SK-N-SH treated with all-trans-retinoic acid at 6 μM for 48 hours (cell line): ENCODE measurements at regions not wholly inside any gene's neighbourhood (a gene's known extent, or its start where the extent isn't known, plus 50 kb on each side); places are given as distances from the start of the nearest gene placed in this dataset.

Source experiments
- ATAC-seq: fragments of 200-7000 bp; cut with Tn5 transposase; 3 replicates; pipeline ENCODE4 v1.9.1; 2020; ENCODE audit warnings: mild to moderate bottlenecking, moderate library complexity
- ARNTL ChIP-seq: fragments of 450-650 bp; formaldehyde crosslinking; IDR thresholded peaks from 2 replicates; pipeline ENCODE4 v1.5.0; 2020; ENCODE audit warnings: low read depth, mild to moderate bottlenecking, moderate library complexity, borderline replicate concordance
- CSDC2 ChIP-seq: fragments of 250-450 bp; sonication (Bioruptor Pico); IDR thresholded peaks from 2 replicates; pipeline ENCODE4 v1.5.0; 2020; ENCODE audit warnings: mild to moderate bottlenecking, moderate library complexity
- ESRRG ChIP-seq: fragments of 250-450 bp; sonication (Bioruptor Pico); IDR thresholded peaks from 2 replicates; pipeline ENCODE4 v1.6.1; 2021; ENCODE audit warnings: mild to moderate bottlenecking
- GLIS3 ChIP-seq: fragments of 250-450 bp; sonication (Bioruptor Pico); IDR thresholded peaks from 2 replicates; pipeline ENCODE4 v1.5.0; 2020; ENCODE audit warnings: mild to moderate bottlenecking, moderate library complexity
- ISL1 ChIP-seq: fragments of 250-450 bp; sonication (Bioruptor Pico); IDR thresholded peaks from 2 replicates; pipeline ENCODE4 v2.1.2; 2022; ENCODE audit warnings: mild to moderate bottlenecking, moderate library complexity
- OSR1 ChIP-seq: fragments of 250-450 bp; sonication (Bioruptor Pico); IDR thresholded peaks from 2 replicates; pipeline ENCODE4 v1.8.0; 2022; ENCODE audit warnings: moderate library complexity, mild to moderate bottlenecking, inconsistent platforms
- PPARA ChIP-seq: fragments of 250-450 bp; sonication (Bioruptor Pico); IDR thresholded peaks from 2 replicates; pipeline ENCODE4 v1.5.0; 2020; ENCODE audit warnings: mild to moderate bottlenecking, borderline replicate concordance
- RARB ChIP-seq: fragments of 250-450 bp; sonication (Bioruptor Pico); IDR thresholded peaks from 2 replicates; pipeline ENCODE4 v1.8.0; 2021; ENCODE audit warnings: mild to moderate bottlenecking, moderate library complexity
- SNAI2 ChIP-seq: fragments of 250-450 bp; sonication (Bioruptor Pico); IDR thresholded peaks from 2 replicates; pipeline ENCODE4 v1.5.0; 2020; ENCODE audit warnings: mild to moderate bottlenecking, moderate library complexity
- TCF4 ChIP-seq: fragments of 250-450 bp; sonication (Bioruptor Pico); IDR thresholded peaks from 2 replicates; pipeline ENCODE4 v1.8.0; 2021; ENCODE audit warnings: mild to moderate bottlenecking, moderate library complexity, borderline replicate concordance
- TOX ChIP-seq: fragments of 250-450 bp; sonication (Bioruptor Pico); IDR thresholded peaks from 2 replicates; pipeline ENCODE4 v1.8.0; 2021; ENCODE audit warnings: mild to moderate bottlenecking, moderate library complexity, borderline replicate concordance
- ZC3H10 ChIP-seq: fragments of 250-450 bp; sonication (Bioruptor Pico); IDR thresholded peaks from 2 replicates; pipeline ENCODE4 v1.5.1; 2021; ENCODE audit warnings: mild to moderate bottlenecking, moderate library complexity
- ZFP3 ChIP-seq: fragments of 250-450 bp; sonication (Bioruptor Pico); IDR thresholded peaks from 2 replicates; pipeline ENCODE4 v1.5.0; 2020; ENCODE audit warnings: mild to moderate bottlenecking, moderate library complexity
- ZNF565 ChIP-seq: fragments of 450-650 bp; formaldehyde crosslinking; conservative IDR thresholded peaks from 2 replicates; pipeline ENCODE4 v1.5.0; 2020; ENCODE audit warnings: low read depth, mild to moderate bottlenecking, moderate library complexity
- ZNF70 ChIP-seq: fragments of 450-650 bp; formaldehyde crosslinking; IDR thresholded peaks from 2 replicates; pipeline ENCODE4 v1.5.0; 2020; ENCODE audit warnings: mild to moderate bottlenecking, moderate library complexity
- ZNF8 ChIP-seq: fragments of 450-650 bp; formaldehyde crosslinking; IDR thresholded peaks from 2 replicates; pipeline ENCODE4 v1.5.0; 2020; ENCODE audit warnings: mild to moderate bottlenecking, moderate library complexity
- TF ChIP-seq, protein P1 (sequence below): fragments of 250-450 bp; sonication (Bioruptor Pico); IDR thresholded peaks from 2 replicates; pipeline ENCODE4 v1.5.1; 2020; ENCODE audit warnings: low read depth, mild to moderate bottlenecking, moderate library complexity
- TF ChIP-seq, protein P2 (sequence below): fragments of 250-450 bp; sonication (Bioruptor Pico); IDR thresholded peaks from 2 replicates; pipeline ENCODE4 v1.8.0; 2020; ENCODE audit warnings: mild to moderate bottlenecking, moderate library complexity, borderline replicate concordance
- TF ChIP-seq, protein P3 (sequence below): fragments of 250-450 bp; sonication (Bioruptor Pico); IDR thresholded peaks from 2 replicates; pipeline ENCODE4 v1.5.1; 2021; ENCODE audit warnings: mild to moderate bottlenecking, moderate library complexity
- TF ChIP-seq, protein P4 (sequence below): fragments of 250-450 bp; sonication (Bioruptor Pico); IDR thresholded peaks from 2 replicates; pipeline ENCODE4 v1.5.0; 2020; ENCODE audit warnings: mild to moderate bottlenecking, moderate library complexity

DNA sequence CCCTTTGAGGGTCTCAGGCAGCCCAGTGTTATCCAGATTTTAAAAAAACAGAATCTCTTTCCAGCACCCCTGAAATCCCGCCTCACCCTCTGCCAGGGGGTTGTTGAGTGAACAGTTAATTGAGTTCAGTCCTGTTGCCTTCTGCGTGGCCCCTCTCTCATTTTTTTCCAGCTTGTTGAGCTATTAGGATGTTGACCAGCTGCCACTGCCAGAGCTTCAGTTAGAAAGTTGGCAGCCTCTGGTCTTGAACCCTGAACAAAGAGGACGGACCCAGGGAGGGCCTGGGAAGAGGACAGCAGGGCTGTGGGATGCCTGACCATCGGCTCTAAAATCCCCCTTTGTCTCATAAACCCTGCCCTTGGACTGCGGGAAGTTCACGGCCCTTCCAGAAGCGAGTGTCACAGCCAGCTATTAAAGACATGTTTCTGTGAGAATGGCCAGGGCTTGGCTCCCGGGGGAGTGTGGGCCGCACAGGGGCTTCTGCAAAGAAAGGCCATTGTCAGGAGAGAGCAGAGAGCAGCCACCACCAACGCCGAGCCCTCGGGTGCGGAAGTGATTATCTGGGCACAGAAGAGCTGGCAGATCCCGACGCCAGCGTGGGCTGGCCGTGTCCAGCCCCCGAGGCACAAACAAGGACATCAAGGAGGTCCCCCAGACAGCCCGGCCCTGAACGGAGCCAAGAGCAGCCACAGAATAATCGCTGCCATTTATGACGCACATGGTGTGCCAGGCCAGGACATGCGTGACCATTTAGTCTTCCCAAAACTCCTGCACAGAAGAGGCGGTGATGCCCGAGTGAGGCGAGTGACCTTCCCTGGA is 189.0 kb downstream of the ANKRD60 start:
- TF ChIP-seq ZNF565 (no peak), ZNF8 (CRISPR knock-in tag) (no peak)
- peak; percentile 47; the same call in 2 of the 3 replicates for ATAC-seq

DNA sequence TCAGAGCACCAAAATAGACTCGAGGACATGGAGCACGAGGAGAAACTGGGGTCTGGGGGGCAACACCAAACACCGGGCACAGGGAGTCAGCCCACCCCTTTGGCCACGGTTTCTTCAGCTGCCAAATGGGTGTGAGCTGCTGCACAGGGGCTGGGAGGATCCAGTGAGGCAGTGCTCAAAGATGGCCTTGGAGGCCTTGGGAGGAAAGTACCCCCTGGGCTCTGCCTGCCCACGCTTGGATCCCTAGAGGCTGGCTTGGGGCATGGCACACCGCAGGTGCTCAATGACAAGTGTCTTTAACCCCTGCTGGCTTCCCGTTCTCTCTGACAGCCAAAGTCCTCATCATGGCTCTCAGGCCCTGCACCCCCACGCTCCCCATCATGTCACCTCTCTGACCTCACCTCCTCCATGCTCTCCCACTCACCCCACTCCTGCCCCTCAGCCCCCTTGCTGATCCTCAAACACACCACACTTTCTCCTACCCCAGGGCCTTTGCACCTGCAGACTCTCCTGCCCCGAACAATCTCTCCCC is 190.3 kb downstream of the ANKRD60 start:
- ATAC-seq, result no peak
- TF ChIP-seq ESRRG (CRISPR knock-in tag) (no peak), ISL1 (CRISPR knock-in tag) (no peak)
- TF ChIP-seq, all 23 proteins: peak for 0

DNA sequence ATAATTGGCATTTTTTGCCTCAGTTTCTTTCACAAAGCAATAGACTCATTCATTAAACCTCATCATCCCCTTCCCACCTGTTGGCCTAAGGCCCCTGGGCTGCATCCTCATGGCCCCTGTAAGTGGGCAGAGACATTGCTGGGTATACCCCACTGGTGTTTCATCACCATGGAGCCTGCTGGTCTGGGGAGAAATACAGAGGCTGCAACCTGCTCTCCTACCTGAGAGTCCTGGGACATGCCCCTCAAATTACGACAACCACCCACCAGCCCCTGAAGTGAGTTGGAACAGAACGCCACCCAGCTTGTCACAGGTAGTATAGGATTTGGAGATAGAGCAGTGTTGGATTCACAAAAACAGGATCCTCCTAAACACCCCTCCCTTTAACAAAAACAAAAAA is 190.8 kb downstream of the ANKRD60 start:
- no peak for ATAC-seq
- TF ChIP-seq PPARA (CRISPR knock-in tag) (no peak), ESRRG (CRISPR knock-in tag) (no peak), SNAI2 (CRISPR knock-in tag) (no peak), ISL1 (CRISPR knock-in tag) (no peak), TCF4 (CRISPR knock-in tag) (no peak), CSDC2 (CRISPR knock-in tag) (no peak), GLIS3 (no peak), ZFP3 (CRISPR knock-in tag) (no peak), ZNF8 (CRISPR knock-in tag) (no peak), OSR1 (no peak), ZC3H10 (CRISPR knock-in tag) (no peak), TOX (CRISPR knock-in tag) (no peak), RARB (CRISPR knock-in tag) (no peak), ARNTL (no peak)
- TF ChIP-seq, protein P1, sequence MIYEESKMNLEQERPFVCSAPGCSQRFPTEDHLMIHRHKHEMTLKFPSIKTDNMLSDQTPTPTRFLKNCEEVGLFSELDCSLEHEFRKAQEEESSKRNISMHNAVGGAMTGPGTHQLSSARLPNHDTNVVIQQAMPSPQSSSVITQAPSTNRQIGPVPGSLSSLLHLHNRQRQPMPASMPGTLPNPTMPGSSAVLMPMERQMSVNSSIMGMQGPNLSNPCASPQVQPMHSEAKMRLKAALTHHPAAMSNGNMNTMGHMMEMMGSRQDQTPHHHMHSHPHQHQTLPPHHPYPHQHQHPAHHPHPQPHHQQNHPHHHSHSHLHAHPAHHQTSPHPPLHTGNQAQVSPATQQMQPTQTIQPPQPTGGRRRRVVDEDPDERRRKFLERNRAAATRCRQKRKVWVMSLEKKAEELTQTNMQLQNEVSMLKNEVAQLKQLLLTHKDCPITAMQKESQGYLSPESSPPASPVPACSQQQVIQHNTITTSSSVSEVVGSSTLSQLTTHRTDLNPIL (CRISPR knock-in tag), result no peak
- TF ChIP-seq, protein P2, sequence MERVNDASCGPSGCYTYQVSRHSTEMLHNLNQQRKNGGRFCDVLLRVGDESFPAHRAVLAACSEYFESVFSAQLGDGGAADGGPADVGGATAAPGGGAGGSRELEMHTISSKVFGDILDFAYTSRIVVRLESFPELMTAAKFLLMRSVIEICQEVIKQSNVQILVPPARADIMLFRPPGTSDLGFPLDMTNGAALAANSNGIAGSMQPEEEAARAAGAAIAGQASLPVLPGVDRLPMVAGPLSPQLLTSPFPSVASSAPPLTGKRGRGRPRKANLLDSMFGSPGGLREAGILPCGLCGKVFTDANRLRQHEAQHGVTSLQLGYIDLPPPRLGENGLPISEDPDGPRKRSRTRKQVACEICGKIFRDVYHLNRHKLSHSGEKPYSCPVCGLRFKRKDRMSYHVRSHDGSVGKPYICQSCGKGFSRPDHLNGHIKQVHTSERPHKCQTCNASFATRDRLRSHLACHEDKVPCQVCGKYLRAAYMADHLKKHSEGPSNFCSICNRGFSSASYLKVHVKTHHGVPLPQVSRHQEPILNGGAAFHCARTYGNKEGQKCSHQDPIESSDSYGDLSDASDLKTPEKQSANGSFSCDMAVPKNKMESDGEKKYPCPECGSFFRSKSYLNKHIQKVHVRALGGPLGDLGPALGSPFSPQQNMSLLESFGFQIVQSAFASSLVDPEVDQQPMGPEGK (CRISPR knock-in tag), result no peak
- TF ChIP-seq, protein P3, sequence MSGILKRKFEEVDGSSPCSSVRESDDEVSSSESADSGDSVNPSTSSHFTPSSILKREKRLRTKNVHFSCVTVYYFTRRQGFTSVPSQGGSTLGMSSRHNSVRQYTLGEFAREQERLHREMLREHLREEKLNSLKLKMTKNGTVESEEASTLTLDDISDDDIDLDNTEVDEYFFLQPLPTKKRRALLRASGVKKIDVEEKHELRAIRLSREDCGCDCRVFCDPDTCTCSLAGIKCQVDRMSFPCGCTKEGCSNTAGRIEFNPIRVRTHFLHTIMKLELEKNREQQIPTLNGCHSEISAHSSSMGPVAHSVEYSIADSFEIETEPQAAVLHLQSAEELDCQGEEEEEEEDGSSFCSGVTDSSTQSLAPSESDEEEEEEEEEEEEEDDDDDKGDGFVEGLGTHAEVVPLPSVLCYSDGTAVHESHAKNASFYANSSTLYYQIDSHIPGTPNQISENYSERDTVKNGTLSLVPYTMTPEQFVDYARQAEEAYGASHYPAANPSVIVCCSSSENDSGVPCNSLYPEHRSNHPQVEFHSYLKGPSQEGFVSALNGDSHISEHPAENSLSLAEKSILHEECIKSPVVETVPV (CRISPR knock-in tag), result no peak
- TF ChIP-seq, protein P4, sequence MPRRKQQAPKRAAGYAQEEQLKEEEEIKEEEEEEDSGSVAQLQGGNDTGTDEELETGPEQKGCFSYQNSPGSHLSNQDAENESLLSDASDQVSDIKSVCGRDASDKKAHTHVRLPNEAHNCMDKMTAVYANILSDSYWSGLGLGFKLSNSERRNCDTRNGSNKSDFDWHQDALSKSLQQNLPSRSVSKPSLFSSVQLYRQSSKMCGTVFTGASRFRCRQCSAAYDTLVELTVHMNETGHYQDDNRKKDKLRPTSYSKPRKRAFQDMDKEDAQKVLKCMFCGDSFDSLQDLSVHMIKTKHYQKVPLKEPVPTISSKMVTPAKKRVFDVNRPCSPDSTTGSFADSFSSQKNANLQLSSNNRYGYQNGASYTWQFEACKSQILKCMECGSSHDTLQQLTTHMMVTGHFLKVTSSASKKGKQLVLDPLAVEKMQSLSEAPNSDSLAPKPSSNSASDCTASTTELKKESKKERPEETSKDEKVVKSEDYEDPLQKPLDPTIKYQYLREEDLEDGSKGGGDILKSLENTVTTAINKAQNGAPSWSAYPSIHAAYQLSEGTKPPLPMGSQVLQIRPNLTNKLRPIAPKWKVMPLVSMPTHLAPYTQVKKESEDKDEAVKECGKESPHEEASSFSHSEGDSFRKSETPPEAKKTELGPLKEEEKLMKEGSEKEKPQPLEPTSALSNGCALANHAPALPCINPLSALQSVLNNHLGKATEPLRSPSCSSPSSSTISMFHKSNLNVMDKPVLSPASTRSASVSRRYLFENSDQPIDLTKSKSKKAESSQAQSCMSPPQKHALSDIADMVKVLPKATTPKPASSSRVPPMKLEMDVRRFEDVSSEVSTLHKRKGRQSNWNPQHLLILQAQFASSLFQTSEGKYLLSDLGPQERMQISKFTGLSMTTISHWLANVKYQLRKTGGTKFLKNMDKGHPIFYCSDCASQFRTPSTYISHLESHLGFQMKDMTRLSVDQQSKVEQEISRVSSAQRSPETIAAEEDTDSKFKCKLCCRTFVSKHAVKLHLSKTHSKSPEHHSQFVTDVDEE (CRISPR knock-in tag), result no peak

DNA sequence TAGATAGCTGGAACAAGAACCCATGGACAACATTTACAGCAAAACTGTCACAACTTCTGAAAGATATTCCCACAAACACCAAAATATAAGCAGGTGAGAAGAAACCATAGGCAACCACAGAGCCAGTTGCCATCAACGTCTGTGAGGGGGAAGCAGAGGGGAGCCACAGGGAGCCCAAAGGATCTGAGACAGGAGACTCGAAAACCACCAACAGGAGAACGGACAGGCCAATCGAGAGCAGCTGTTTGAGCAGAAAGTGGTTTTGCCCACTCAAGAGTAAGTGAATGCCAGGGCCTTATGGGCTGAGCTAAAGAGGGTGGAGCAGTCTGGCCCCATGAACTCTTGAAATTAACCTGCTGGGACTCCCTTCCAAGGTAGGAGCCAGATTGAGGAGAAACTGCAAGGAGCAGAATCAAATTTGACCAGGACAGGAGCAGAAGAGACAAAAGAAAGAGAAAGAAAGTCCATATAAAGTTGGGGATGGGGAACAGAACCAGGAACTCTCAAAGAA is 195.4 kb downstream of the ANKRD60 start:
- TF ChIP-seq, protein P4 (CRISPR knock-in tag), result no peak
- TF ChIP-seq OSR1 (no peak), ZNF70 (CRISPR knock-in tag) (no peak), ZFP3 (CRISPR knock-in tag) (no peak), RARB (CRISPR knock-in tag) (no peak), CSDC2 (CRISPR knock-in tag) (no peak), ISL1 (CRISPR knock-in tag) (no peak)
- ATAC-seq, result no peak
